Cardiac fibroblast (primary cell): ENCODE measurements at regions not wholly inside any gene's neighbourhood (a gene's known extent, or its start where the extent isn't known, plus 50 kb on each side); places are given as distances from the start of the nearest gene placed in this dataset.

Experiments used
- DNase-seq, 2 donors: peaks; one replicate each; pipeline versions ENCODE4 v3.0.0 to v3.0.0-alpha.2; 2010; ENCODE audit warnings: low read depth in 2 of 2
- H3K4me3 ChIP-seq, 2 donors: replicated peaks in 1 of 2; 1 replicate in 1 of 2; 2 replicates in 1 of 2; pipeline ENCODE4 v1.5.1; 2011; ENCODE audit warnings: low read depth in 2 of 2, low read length in 2 of 2, mild to moderate bottlenecking in 2 of 2, moderate library complexity in 1 of 2
- TF ChIP-seq, protein P1 (sequence below): IDR thresholded peaks from one replicate; pipeline ENCODE4 v1.5.1; 2011; ENCODE audit warnings: low read depth, mild to moderate bottlenecking, low read length, inconsistent platforms

DNA sequence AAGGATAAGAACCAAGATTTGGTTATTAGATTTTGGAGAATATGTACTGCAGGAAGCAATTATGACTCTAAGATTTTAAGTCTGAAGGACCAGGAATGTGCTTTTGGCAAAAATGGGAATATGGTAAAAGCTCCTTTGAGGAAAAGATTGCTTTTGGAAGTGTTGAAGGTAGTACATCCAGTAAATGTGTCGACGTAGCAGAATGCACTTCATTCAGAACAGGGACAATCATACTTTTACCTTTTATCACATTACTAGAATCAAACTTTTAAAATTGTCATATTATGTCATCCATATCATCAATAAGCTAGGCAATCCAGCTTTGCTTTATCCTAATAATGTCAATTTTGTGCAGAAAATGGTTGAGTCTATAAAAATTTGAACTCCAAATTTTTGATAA, 74.3 kb upstream of the MSTN start:
- no peak overlapping the region for H3K4me3 ChIP-seq
- DNase-seq, result no peak
- TF ChIP-seq, protein P1, sequence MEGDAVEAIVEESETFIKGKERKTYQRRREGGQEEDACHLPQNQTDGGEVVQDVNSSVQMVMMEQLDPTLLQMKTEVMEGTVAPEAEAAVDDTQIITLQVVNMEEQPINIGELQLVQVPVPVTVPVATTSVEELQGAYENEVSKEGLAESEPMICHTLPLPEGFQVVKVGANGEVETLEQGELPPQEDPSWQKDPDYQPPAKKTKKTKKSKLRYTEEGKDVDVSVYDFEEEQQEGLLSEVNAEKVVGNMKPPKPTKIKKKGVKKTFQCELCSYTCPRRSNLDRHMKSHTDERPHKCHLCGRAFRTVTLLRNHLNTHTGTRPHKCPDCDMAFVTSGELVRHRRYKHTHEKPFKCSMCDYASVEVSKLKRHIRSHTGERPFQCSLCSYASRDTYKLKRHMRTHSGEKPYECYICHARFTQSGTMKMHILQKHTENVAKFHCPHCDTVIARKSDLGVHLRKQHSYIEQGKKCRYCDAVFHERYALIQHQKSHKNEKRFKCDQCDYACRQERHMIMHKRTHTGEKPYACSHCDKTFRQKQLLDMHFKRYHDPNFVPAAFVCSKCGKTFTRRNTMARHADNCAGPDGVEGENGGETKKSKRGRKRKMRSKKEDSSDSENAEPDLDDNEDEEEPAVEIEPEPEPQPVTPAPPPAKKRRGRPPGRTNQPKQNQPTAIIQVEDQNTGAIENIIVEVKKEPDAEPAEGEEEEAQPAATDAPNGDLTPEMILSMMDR, result no peak

- TF ChIP-seq, protein P1, result no peak
- DNase-seq, result no peak
- H3K4me3 ChIP-seq, result no peak overlapping the region
These were observed 73.7 kb upstream of the MSTN start for GRCh38 chr2:190136259-190136658.

- H3K4me3 ChIP-seq, result no peak overlapping the region
- DNase-seq, result no peak
- TF ChIP-seq, protein P1, result no peak
These were observed 67.1 kb upstream of the MSTN start for GRCh38 chr2:190129421-190130199.

GRCh38 chr2:190127651-190128050, 65.1 kb upstream of the MSTN start:
- DNase-seq, result no peak
- H3K4me3 ChIP-seq, result no peak overlapping the region
- TF ChIP-seq, protein P1, result no peak

GRCh38 chr2:190126798-190127197, 64.3 kb upstream of the MSTN start:
- no peak overlapping the region for H3K4me3 ChIP-seq
- peak; percentile 45 to 60 for DNase-seq
- TF ChIP-seq, protein P1, result no peak

DNA sequence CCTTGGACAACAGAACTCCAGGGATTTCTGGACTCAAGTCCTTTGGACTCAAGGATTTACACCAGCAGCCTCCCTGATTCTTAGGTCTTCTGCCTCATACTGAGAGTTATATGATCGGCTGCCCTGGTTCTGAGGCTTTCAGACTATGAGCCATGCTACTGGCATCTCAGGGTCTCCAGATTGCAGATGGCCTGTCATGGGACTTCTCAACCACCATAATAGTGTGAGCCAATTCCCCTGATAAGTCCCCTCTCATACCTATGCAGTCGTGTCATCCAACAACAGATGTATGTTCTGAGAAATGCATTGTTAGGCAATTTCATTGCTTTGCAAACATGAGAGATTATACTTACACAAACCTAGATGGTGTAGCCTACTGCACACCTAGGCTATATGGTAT, 61.4 kb upstream of the MSTN start:
- peak; percentile 38 to 85 for DNase-seq
- TF ChIP-seq, protein P1, result no peak
- H3K4me3 ChIP-seq, result no peak overlapping the region

GRCh38 chr2:190121971-190122370, 59.4 kb upstream of the MSTN start:
- H3K4me3 ChIP-seq, result no peak overlapping the region
- TF ChIP-seq, protein P1, result peak; percentile 42
- peak; percentile 34 to 43 for DNase-seq
